Urinary bladder (tissue), 3 donors: ENCODE measurements at regions not wholly inside any gene's neighbourhood (a gene's known extent, or its start where the extent isn't known, plus 50 kb on each side); places are given as distances from the start of the nearest gene placed in this dataset.
"Not testable (repeated sequence)": the region's sequence is repeated elsewhere in the genome, so short reads cannot be mapped to it uniquely, and the experiment has no call there.

ENCODE experiments used
- DNase-seq: peaks from one replicate; pipeline ENCODE4 v3.0.0-alpha.2; 2015; ENCODE audit errors: extremely low spot score
- H3K27ac ChIP-seq: one replicate; pipeline ENCODE4 v1.5.1; 2013; ENCODE audit warnings: low read depth, mild to moderate bottlenecking, moderate library complexity
- H3K36me3 ChIP-seq: one replicate; pipeline ENCODE4 v1.6.1; 2013; ENCODE audit warnings: mild to moderate bottlenecking, moderate library complexity; ENCODE audit not compliant: insufficient read depth
- H3K4me1 ChIP-seq: one replicate; pipeline ENCODE4 v1.6.1; 2013; ENCODE audit warnings: mild to moderate bottlenecking, moderate library complexity; ENCODE audit not compliant: insufficient read depth
- H3K4me3 ChIP-seq: one replicate; pipeline ENCODE4 v1.5.1; 2013; ENCODE audit warnings: low read depth, low read length
- WGBS: extraction: QIAGEN DNeasy Blood & Tissue Kit; methylation state at CpG from one replicate; pipeline ENCODE4 v1.1.7; 2013; 5-methylcytosine and 5-hydroxymethylcytosine counted together
- donor health status: healthy with polysubstance abuse.
- donor health status: healthy.

DNA sequence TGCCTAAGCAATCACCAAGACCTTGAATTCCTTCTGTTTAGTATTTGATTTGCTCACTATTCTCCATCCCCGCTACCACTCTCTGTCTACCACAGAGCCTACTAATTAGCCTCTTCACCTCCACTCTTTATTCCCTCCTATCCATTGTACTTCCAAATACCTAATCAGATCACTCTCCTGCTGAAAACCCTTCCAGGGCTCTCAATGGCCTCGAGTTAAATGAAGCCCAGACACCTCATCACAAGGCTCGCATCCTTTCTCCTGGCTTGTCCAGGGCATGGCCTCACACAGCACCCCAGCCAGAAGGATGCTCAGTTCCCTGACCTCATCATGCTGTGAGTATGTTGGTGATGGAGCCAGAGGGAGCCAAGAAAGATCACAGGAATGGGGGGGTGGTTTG lies 71.4 kb upstream of the PRMT8 start:
- WGBS: 69% methylated on average over 3 of the region's 3 CpGs
- no peak for DNase-seq
- Histone ChIP-seq H3K27ac (no peak overlapping the region), H3K4me1 (no peaks in the 10 kb centered on the region), H3K4me3 (no peak overlapping the region), H3K36me3 (no peaks in the 10 kb centered on the region)

DNA sequence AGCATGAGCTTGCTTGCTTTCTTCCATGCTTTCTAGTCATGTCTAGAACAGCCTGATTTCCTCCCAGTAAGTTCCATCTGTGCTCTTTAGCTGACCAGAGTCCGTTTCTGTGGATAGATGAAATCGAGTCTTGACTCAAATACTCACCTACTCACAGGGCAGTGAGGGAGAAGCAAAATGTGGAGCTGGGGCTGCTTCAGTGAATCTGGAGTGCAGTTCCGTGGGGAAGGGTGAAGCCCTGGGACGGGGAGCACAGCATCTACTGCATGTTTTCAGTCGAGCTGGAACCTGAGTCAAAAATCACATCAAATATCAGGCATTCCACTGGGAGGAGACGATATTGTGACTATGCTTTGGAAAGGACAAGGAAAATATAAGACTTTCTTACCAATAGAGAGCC lies 70.3 kb upstream of the PRMT8 start:
- 51% methylated on average over 6 of the region's 6 CpGs for WGBS

DNA sequence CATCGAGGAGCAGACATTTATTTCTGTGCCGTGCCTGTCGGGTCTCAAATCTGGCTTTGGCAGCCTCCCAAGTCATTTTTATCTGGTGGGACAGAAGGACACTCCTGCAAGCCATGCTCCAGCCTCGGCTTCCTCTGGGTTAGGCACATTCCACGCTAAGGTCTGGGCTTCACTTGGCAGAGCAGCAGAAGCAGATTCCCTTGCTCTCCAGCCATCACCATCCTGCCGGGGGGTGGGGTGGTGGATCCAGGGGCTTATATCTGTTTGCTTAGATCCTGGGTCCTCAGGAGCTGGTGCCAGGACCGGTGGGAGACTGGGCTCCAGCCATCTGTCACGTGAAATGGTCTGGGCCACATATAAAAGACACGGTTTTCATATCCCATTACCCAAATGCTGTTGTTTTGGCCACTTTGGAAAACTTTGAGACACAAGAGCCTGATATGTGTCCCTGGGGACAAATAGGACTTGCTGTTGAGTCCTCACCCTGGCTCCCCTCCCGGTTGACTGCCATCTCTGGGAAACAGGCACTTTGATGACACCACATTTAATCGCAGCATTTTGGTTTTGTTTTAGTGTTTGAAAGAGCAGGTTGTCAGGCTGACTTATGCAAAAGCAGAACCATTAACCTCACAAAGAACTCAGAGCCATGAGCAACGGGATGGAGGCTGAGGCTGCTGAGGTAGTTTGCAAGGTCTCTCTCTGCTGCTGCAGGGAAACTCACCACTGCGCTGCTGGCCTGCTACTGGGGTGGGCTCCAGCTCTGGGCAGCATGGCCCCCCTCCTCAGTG lies 69.6 kb upstream of the PRMT8 start:
- Histone ChIP-seq H3K36me3 (no peaks in the 10 kb centered on the region), H3K4me1 (no peaks in the 10 kb centered on the region), H3K4me3 (no peak overlapping the region), H3K27ac (no peak overlapping the region)
- DNase-seq: no peak
- 27% methylated on average over 13 of the region's 13 CpGs for WGBS

More for the DNA sequence above, 70.3 kb upstream of the PRMT8 start:
- Histone ChIP-seq H3K4me3 (no peak overlapping the region), H3K36me3 (no peaks in the 10 kb centered on the region), H3K27ac (no peak overlapping the region), H3K4me1 (no peaks in the 10 kb centered on the region)
- no peak for DNase-seq

DNA sequence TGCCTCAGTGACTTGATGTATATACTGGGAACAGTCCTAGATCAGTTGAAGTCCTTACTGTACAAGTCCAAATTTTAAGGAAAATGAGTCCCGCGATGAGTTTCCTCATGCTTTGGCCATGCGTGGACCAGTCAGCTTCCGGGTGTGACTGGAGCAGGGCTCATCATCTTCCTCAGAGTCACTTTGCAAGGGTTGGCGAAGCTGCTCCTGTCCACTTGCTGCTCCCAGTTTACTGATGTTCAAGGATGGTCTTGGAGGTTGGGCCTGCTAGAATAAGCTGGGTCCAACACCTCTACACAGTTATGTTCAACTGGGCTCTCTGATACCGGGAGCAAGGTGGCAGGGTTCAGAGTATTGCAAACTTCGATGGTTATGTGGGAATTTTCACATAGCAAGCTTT lies 66.2 kb upstream of the PRMT8 start:
- not testable (repeated sequence) for H3K4me1 ChIP-seq, H3K27ac ChIP-seq, H3K36me3 ChIP-seq, H3K4me3 ChIP-seq, DNase-seq
- WGBS: 95% methylated on average over 7 of the region's 7 CpGs

DNA sequence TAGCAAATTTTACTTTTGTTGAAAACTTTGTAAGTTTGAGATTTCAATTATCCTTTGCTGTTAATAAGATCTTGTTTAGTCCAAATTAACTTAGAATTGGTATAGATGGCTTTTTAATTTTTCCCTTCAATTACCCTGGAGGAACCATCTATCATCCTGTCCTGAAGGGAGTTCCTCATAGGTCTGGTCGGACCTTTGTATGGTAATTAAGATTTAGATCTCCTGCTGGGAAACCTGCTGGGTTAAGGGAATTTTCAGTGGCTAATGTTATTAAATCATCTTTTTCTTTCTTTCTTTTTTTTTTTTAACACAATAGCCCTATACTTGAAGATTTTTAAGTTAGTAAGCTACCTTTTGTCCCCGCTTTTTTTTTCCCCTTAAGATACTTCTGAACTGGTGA lies 63.0 kb upstream of the PRMT8 start:
- no peak for DNase-seq
- WGBS: 59% methylated on average over 2 of the region's 2 CpGs
- H3K4me1 ChIP-seq: no peaks in the 10 kb centered on the region
- no peak overlapping the region for H3K4me3 ChIP-seq
- H3K36me3 ChIP-seq: no peaks in the 10 kb centered on the region
- no peak overlapping the region for H3K27ac ChIP-seq

DNA sequence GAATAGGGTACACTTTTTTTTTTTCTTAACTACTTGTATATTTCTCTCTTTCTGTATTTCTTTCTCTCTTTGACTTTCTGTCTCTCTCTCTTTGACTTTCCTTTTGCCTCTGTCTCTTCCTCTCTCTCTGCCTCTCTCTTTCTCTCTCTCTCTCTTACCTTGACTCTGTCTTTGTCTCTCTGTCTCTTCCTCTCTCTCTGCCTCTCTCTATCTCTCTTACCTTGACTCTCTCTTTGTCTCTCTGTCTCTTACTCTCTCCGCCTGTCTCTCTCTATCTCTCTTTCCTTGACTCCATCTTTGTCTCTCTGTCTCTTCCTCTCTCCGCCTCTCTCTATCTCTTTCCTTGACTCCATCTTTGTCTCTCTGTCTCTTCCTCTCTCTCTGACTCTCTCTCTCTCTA lies 62.4 kb upstream of the PRMT8 start:
- H3K4me3 ChIP-seq: no peak overlapping the region
- no peak overlapping the region for H3K27ac ChIP-seq
- WGBS: 91% methylated on average over 2 of the region's 2 CpGs
- no peaks in the 10 kb centered on the region for H3K36me3 ChIP-seq
- H3K4me1 ChIP-seq: no peaks in the 10 kb centered on the region
- DNase-seq: no peak

DNA sequence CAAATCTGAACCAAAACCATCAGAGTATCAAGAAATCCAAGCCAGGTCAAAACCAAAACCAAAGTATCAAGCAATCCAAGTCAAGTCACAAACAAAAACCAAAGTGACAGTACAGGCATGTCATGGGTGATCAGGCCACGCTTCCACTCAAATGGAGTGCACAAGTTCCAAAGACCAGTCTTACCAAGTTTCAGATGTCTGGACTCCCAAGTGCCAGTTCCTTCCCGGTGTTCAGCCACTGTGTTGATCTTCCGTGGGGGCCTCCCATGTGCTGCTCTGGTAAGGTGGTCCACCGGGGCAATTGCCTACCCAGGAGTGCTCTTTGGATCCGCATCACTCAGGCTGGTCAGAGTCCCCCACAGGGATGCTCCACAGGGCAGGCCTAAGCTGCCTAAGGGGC lies 61.5 kb upstream of the PRMT8 start:
- not testable (repeated sequence) for H3K4me3 ChIP-seq, DNase-seq, H3K36me3 ChIP-seq, H3K27ac ChIP-seq, H3K4me1 ChIP-seq
- WGBS: 97% methylated on average over 5 of the region's 5 CpGs

DNA sequence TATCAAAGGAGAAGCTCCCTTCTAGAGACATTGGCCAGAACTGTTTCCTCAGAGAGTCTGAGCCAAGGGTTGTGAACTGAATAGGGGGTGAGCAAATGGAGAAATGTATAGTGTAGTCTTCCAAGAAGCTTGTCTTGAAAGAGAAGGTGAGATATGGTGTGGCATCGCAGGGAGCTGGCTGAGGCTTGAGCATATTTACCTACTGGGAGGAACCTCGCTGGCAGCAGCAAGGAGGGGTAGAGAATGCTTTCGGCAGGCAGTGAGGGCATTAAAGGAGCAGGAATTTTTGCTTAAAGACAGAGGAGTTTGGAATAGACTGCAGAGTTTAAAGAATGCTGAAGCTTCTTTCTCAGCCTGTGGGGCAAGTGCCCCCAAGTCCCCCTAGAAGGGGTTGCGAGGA lies 59.3 kb upstream of the PRMT8 start:
- no peak overlapping the region for H3K4me3 ChIP-seq
- DNase-seq: no peak
- H3K36me3 ChIP-seq: no peaks in the 10 kb centered on the region

DNA sequence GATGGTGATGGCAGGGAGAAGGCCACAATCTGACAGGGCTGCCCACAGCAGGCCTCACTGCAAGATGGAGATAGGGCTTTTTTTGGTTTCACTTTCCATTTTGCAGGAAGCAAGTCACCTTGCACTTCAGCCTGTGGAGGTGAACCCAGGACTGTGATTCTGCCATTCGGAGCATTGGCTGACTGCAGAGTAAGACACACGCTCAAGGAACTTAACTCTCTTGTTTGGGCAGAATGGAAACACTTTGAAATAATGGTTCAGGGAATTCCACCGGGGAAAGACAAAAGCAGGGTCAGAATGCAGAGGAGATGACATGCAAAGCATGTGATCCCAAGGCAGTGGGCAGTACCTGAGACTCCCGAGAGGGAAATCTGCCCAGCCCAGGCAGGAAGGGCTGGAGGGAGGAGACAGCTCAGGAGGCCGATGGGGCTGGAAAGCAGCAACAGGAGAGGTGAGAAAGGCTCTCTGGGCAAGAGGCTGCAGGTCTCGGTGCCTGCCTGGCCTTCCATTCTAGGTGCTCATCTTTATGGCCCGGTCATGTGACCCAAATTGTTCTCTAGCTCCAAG lies 58.7 kb upstream of the PRMT8 start:
- H3K4me1 ChIP-seq: no peaks in the 10 kb centered on the region
- no peak overlapping the region for H3K4me3 ChIP-seq
- no peak for DNase-seq
- WGBS: 68% methylated on average over 7 of the region's 7 CpGs
- H3K36me3 ChIP-seq: no peaks in the 10 kb centered on the region
- no peak overlapping the region for H3K27ac ChIP-seq

More for the DNA sequence above, 59.3 kb upstream of the PRMT8 start:
- H3K27ac ChIP-seq: no peak overlapping the region
- WGBS: 91% methylated on average over 4 of the region's 4 CpGs
- no peaks in the 10 kb centered on the region for H3K4me1 ChIP-seq

DNA sequence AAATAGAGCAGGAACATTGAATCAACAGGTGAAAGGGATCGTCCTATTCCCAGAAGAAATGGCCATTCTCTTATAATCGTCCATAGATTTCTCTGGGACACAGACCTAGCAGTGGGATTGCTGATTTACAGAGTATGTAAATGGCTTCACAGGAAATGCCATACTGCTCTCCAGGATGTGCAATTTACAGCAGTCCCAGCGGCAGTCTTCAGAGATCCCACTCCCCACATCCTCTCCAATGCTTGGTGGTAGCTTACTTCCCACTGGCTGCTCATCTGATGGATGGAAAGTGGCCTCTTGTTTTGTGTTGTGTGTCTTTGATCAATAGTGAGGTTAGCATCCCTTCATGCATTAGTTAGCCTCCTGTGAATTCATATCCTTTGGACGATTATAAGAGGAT lies 58.1 kb upstream of the PRMT8 start:
- no peak overlapping the region for H3K27ac ChIP-seq
- no peak overlapping the region for H3K4me3 ChIP-seq
- 69% methylated on average over 4 of the region's 4 CpGs for WGBS
- DNase-seq: no peak
- no peaks in the 10 kb centered on the region for H3K36me3 ChIP-seq
- no peaks in the 10 kb centered on the region for H3K4me1 ChIP-seq

DNA sequence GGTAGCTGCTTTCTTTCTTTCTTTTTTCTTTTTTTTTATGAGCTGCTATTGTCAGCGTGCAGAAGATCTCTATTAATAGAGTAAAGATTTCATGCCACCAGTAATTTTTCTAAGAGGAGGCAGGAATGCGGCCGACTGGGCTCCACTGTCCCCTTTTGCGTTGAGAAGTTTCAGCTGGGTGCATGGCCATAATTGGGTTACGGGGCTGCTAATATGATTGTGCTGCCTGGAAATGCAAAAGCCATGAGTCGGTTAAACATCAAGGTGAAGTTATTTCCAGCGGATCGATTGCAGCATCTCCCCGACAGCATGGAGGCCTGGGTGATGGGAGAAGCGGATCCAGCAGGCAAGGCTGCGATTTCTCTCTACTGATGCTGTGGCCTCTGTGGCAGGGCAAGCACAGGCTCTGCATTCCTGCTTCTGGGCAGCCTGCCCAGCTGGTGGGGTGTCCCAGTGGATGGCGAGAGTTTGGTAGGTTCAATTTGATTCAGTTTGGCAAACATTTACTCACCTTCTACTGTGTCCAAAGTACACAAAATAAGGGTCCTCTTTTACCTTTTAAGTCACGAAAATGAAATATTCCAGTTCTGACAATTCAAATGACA lies 54.4 kb upstream of the PRMT8 start:
- WGBS: 50% methylated on average over 13 of the region's 13 CpGs
- no peaks in the 10 kb centered on the region for H3K4me1 ChIP-seq
- no peak overlapping the region for H3K4me3 ChIP-seq
- H3K36me3 ChIP-seq: no peaks in the 10 kb centered on the region
- H3K27ac ChIP-seq: no peak overlapping the region
- no peak for DNase-seq

DNA sequence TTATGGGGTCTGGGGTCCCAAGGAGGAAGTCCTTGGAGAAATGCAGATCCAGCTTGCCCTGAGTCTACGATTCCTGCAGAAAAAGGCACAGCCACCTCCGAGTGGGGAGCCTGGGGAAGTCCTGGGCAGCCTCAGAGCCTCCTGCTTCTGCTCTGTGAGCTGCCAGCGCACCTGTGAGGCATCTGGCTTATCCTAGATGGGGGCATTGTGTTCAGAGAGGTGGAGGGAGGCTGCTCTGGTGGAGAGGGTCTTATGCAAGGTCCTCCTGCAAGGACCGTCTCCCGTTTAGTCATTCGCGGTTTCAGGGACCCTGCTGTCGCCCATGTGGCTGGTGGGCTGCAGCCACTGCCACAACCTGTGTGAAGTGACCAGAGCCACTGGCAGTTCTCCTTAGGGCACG lies 53.0 kb upstream of the PRMT8 start:
- no peaks in the 10 kb centered on the region for H3K4me1 ChIP-seq
- no peak overlapping the region for H3K27ac ChIP-seq
- no peaks in the 10 kb centered on the region for H3K36me3 ChIP-seq
- 90% methylated on average over 9 of the region's 9 CpGs for WGBS
- DNase-seq: no peak
- H3K4me3 ChIP-seq: no peak overlapping the region

DNA sequence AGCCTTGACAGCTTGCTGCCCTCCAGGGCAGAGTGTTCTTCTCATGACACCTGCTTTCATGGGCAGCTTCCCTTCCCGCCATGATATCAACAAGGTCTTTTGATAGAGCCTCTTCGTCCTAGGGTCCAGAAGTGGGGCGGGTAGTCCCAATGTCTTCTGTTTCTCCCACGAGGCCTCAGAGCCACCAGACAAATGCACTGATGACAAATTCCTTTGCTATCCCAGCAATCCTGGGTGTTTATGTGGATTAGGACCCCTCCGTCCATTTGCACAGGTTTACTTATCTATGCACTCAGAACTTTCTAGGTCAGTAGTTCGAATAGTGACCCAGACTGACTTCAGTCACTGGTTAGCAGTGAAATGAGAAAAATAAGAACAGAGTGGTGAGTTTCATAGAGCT lies 52.6 kb upstream of the PRMT8 start:
- no peak overlapping the region for H3K4me3 ChIP-seq
- no peaks in the 10 kb centered on the region for H3K4me1 ChIP-seq
- H3K36me3 ChIP-seq: no peaks in the 10 kb centered on the region
- WGBS: 74% methylated on average over 6 of the region's 6 CpGs
- DNase-seq: no peak
- no peak overlapping the region for H3K27ac ChIP-seq
